Fibroblast of lung (primary cell): ENCODE measurements at regions not wholly inside any gene's neighbourhood (a gene's known extent, or its start where the extent isn't known, plus 50 kb on each side); places are given as distances from the start of the nearest gene placed in this dataset.

ENCODE experiments used
- EZH2 ChIP-seq: IDR thresholded peaks from 2 replicates; pipeline ENCODE4 v1.5.1; 2012; ENCODE audit warnings: low read length, control low read depth, mild to moderate bottlenecking; ENCODE audit errors: missing control alignments
- TF ChIP-seq, protein P1 (sequence below), 2 donors: IDR thresholded peaks in 1 of 2; conservative IDR thresholded peaks in 1 of 2; 1 replicate in 1 of 2; 2 replicates in 1 of 2; pipeline ENCODE4 v1.5.1; 2011 to 2012; ENCODE audit warnings: low read length in 2 of 2, control low read depth in 1 of 2, inconsistent platforms in 1 of 2, low read depth in 1 of 2, mild to moderate bottlenecking in 1 of 2

DNA sequence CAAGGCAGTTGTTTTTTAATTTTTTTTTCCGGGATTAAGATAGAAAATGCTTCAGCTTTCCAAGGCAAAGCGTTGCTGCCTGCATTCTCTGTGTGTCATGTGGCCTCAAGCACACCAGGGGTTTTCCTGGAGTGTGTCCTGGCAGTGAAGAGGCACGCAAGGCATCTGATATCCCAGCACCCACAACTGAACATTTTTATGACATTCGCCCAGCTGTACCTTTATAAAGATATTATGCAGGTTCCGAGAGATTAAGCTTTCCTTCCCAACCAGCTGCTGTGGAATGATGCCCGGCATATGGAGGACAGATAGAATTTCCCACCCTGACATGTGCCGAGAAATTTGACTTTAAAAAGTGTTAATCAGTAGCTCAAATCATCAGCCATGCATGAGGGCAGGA is 205.6 kb downstream of the GADD45G start:
- TF ChIP-seq, protein P1, sequence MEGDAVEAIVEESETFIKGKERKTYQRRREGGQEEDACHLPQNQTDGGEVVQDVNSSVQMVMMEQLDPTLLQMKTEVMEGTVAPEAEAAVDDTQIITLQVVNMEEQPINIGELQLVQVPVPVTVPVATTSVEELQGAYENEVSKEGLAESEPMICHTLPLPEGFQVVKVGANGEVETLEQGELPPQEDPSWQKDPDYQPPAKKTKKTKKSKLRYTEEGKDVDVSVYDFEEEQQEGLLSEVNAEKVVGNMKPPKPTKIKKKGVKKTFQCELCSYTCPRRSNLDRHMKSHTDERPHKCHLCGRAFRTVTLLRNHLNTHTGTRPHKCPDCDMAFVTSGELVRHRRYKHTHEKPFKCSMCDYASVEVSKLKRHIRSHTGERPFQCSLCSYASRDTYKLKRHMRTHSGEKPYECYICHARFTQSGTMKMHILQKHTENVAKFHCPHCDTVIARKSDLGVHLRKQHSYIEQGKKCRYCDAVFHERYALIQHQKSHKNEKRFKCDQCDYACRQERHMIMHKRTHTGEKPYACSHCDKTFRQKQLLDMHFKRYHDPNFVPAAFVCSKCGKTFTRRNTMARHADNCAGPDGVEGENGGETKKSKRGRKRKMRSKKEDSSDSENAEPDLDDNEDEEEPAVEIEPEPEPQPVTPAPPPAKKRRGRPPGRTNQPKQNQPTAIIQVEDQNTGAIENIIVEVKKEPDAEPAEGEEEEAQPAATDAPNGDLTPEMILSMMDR (conservative IDR thresholded peaks at IDR 0.05 in 1 of 2, IDR thresholded peaks at IDR 0.05 in 1 of 2; ENCODE audit: low read depth in 1 of 2, low read length in 2 of 2): no peak
- no peak for TF ChIP-seq EZH2
